Heart left ventricle (tissue), 16 donors: ENCODE measurements at regions not wholly inside any gene's neighbourhood (a gene's known extent, or its start where the extent isn't known, plus 50 kb on each side); places are given as distances from the start of the nearest gene placed in this dataset.

Experiments used
- ATAC-seq, 4 donors: fragments of 200-7000 bp; cut with Tn5 transposase; one replicate each; pipeline ENCODE4 v1.9.1; 2020 to 2022; ENCODE audit warnings: moderate library complexity in 4 of 4, mild to moderate bottlenecking in 3 of 4, moderate number of reproducible peaks in 1 of 4
- DNase-seq, 5 donors: peaks; one replicate each; pipeline ENCODE4 v3.0.0-alpha.2; 2020
- H3K27ac ChIP-seq, 12 donors: fragments of 200-600 bp; sonication (generic) in 4 of 12; one replicate each; pipeline versions ENCODE4 v1.5.0 to v1.8.0; 2016 to 2022; ENCODE audit warnings: mild to moderate bottlenecking in 2 of 12
- H3K27me3 ChIP-seq, 9 donors: fragments of 200-600 bp; sonication (generic) in 2 of 9; one replicate each; pipeline versions ENCODE4 v1.5.1 to v1.8.0; 2016 to 2022; ENCODE audit warnings: mild to moderate bottlenecking in 3 of 9
- H3K36me3 ChIP-seq, 9 donors: fragments of 200-600 bp; sonication (generic) in 2 of 9; one replicate each; pipeline versions ENCODE4 v1.5.0 to v1.8.0; 2018 to 2022; ENCODE audit warnings: mild to moderate bottlenecking in 2 of 9
- H3K4me1 ChIP-seq, 12 donors: fragments of 200-600 bp; sonication (generic) in 4 of 12; one replicate each; pipeline versions ENCODE4 v1.5.0 to v1.8.0; 2016 to 2022; ENCODE audit warnings: mild to moderate bottlenecking in 3 of 12
- H3K4me3 ChIP-seq, 12 donors: fragments of 200-600 bp; sonication (generic) in 4 of 12; one replicate each; pipeline versions ENCODE4 v1.5.0 to v1.8.0; 2017 to 2022; ENCODE audit warnings: mild to moderate bottlenecking in 9 of 12, moderate library complexity in 4 of 12
- H3K9me3 ChIP-seq, 12 donors: fragments of 200-600 bp; sonication (generic) in 4 of 12; one replicate each; pipeline versions ENCODE4 v1.5.0 to v1.8.0; 2016 to 2022; ENCODE audit warnings: mild to moderate bottlenecking in 1 of 12
- CTCF ChIP-seq, 12 donors: fragments of 200-600 bp; sonication (generic) in 4 of 12; IDR thresholded peaks; one replicate each; pipeline versions ENCODE4 v1.5.0 to v1.8.0; 2018 to 2022; ENCODE audit warnings: antibody characterized with exemption in 12 of 12, mild to moderate bottlenecking in 5 of 12
- POLR2A ChIP-seq, 2 donors: fragments of 450-650 bp; IDR thresholded peaks; one replicate each; pipeline ENCODE4 v1.6.1; 2017; ENCODE audit warnings: antibody characterized with exemption in 2 of 2, mild to moderate bottlenecking in 2 of 2, moderate library complexity in 2 of 2
- WGBS, 4 donors: extraction: QIAGEN DNeasy Blood & Tissue Kit in 2 of 4; methylation state at CpG; one replicate each; pipeline versions ENCODE4 v1.1.5 to v1.1.7; 2013 to 2018; 5-methylcytosine and 5-hydroxymethylcytosine counted together
- intact Hi-C, 10 donors: fragments of 100-400 bp; cut with DNase I; formaldehyde crosslinking; loops; one replicate each; pipeline versions ENCODE4 v1.11.1 to v1.14.2; 2022
- donor health status: ischemic (EF 13 %, LVEDD 7.1; RV severe dilation, severe dysfunction).
- donor health status: healthy with polysubstance abuse.
- donor health status: DM: no; HTN: yes; CAD: no.
- donor health status: DM: no; HTN: no; CAD: no.
- donor health status: ischemic (EF 25% LVEDD 6.9; RV normal size, moderate dysfunction).
- donor health status: ischemic (EF 25% LVEDD 5.7; RV mildly dilated, moderate dysfunction).
- donor health status: healthy.
- donor health status: DM: yes; HTN: yes; CAD: no.
- donor health status: ischemic (EF 35%, LVEDD 5.7; RV mildly dilated, moderate dysfunction).
- donor health status: nonischemic (EF 11% LVEDD 7.7; RV severe dilation, severe dysfunction).
- donor health status: DM: yes; HTN: yes; CAD: no.
- donor health status: PGD.
- donor health status: ischemic (EF 29% LVEDD 5.4; RV normal size, mild dysfunction).
- donor health status: nonischemic (EF 23%, LVEDD 6.1; RV moderate dilation, normal function).

GRCh38 chr10:43013065-43013464 lies 63.8 kb upstream of the RET start:
- Histone ChIP-seq H3K36me3 (no peaks in the 10 kb centered on the region), H3K4me1 (no peaks in the 10 kb centered on the region), H3K9me3 (peaks cover 0 to 15% (median 0%) of the 10 kb centered on the region in 12 donors), H3K27me3 (peaks cover 0 to 4% (median 0%) of the 10 kb centered on the region in 9 donors), H3K4me3 (no peak overlapping the region), H3K27ac (no peak overlapping the region)
- intact Hi-C loops: no loop called here
- ATAC-seq (no peak), DNase-seq (no peak)
- no peak for TF ChIP-seq POLR2A (IDR thresholded peaks at IDR 0.05)
- no peak for TF ChIP-seq CTCF (IDR thresholded peaks at IDR 0.05)
- WGBS, 4 donors: 84 to 100% (median 90%) methylated on average over 1 of the region's 1 CpG

GRCh38 chr10:43024524-43024923 lies 52.3 kb upstream of the RET start:
- intact Hi-C loops: no loop called here
- no peak for DNase-seq
- no peak for ATAC-seq
- Histone ChIP-seq H3K27ac (no peak overlapping the region), H3K36me3 (no peaks in the 10 kb centered on the region), H3K27me3 (peaks cover 0 to 50% (median 3%) of the 10 kb centered on the region in 9 donors), H3K4me3 (no peak overlapping the region), H3K4me1 (peaks cover 0 to 13% (median 0%) of the 10 kb centered on the region in 12 donors), H3K9me3 (no peaks in the 10 kb centered on the region)
- 74 to 89% (median 83%) methylated on average over 3 of the region's 3 CpGs for WGBS, 4 donors
- TF ChIP-seq CTCF (IDR thresholded peaks at IDR 0.05) (no peak), POLR2A (IDR thresholded peaks at IDR 0.05) (no peak)

- intact Hi-C loops: no loop called here
- Histone ChIP-seq H3K36me3 (no peaks in the 10 kb centered on the region), H3K4me3 (no peak overlapping the region), H3K4me1 (peaks cover 0 to 13% (median 0%) of the 10 kb centered on the region in 12 donors), H3K27me3 (peaks cover 0 to 48% (median 3%) of the 10 kb centered on the region in 9 donors), H3K27ac (no peak overlapping the region), H3K9me3 (no peaks in the 10 kb centered on the region)
- TF ChIP-seq CTCF (IDR thresholded peaks at IDR 0.05): no peak
- no peak for TF ChIP-seq POLR2A (IDR thresholded peaks at IDR 0.05)
- no peak for ATAC-seq
- no peak for DNase-seq
- 67 to 73% (median 70%) methylated on average over 9 to 11 of the region's 11 CpGs for WGBS, 4 donors
Measured at GRCh38 chr10:43024942-43025700, 51.7 kb upstream of the RET start.

GRCh38 chr10:43026039-43026973 lies 50.6 kb upstream of the RET start:
- Histone ChIP-seq H3K4me1 (peaks cover 0 to 13% (median 0%) of the 10 kb centered on the region in 12 donors), H3K27me3 (peaks cover 0 to 44% (median 3%) of the 10 kb centered on the region in 9 donors), H3K4me3 (no peak overlapping the region), H3K27ac (no peak overlapping the region), H3K36me3 (no peaks in the 10 kb centered on the region), H3K9me3 (peaks cover 0 to 7% (median 0%) of the 10 kb centered on the region in 12 donors)
- ATAC-seq (peak in 1 of 4 donors; percentile 11), DNase-seq (no peak)
- TF ChIP-seq CTCF (IDR thresholded peaks at IDR 0.05) (no peak), POLR2A (IDR thresholded peaks at IDR 0.05) (no peak)
- intact Hi-C loops: no loop called here
- WGBS, 4 donors: 24 to 31% (median 27%) methylated on average over 35 to 41 of the region's 41 CpGs
